Gastrocnemius medialis (tissue), 4 donors: ENCODE measurements at regions not wholly inside any gene's neighbourhood (a gene's known extent, or its start where the extent isn't known, plus 50 kb on each side); places are given as distances from the start of the nearest gene placed in this dataset.

Source experiments
- POLR2A ChIP-seq, 2 donors: fragments of 450-650 bp; IDR thresholded peaks; one replicate each; pipeline ENCODE4 v1.6.1; 2017; ENCODE audit warnings: antibody characterized with exemption in 2 of 2, mild to moderate bottlenecking in 2 of 2, moderate library complexity in 2 of 2
- TF ChIP-seq, protein P1 (sequence below), 5 experiments: fragments of 450-650 bp in 3 of 5; fragments of 200-600 bp in 2 of 5; sonication (generic) in 2 of 5; IDR thresholded peaks in 4 of 5; conservative IDR thresholded peaks in 1 of 5; 1 replicate in 4 of 5; 2 replicates in 1 of 5; pipeline ENCODE4 v1.5.1; 2016 to 2019; ENCODE audit warnings: antibody characterized with exemption in 5 of 5, mild to moderate bottlenecking in 3 of 5, moderate library complexity in 3 of 5

DNA sequence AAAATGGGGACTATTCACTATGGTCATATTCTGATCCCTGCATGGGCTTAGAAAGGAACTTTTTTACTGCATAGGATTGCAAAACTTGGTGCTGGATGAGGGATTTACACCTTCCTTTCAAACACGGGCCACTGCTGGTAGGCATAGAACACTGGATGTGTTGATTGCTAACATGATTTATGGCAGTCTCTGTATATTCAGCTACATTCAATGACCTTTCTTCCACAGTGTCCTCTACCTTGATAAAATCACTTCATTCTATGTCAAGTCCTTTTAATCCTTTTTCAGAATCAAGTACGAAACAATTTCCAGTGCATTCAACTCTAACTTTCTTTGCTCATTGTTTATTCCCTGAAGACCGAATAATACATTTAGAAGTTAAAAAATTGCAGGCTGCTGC, 91.9 kb upstream of the ATG10 start:
- TF ChIP-seq, protein P1, sequence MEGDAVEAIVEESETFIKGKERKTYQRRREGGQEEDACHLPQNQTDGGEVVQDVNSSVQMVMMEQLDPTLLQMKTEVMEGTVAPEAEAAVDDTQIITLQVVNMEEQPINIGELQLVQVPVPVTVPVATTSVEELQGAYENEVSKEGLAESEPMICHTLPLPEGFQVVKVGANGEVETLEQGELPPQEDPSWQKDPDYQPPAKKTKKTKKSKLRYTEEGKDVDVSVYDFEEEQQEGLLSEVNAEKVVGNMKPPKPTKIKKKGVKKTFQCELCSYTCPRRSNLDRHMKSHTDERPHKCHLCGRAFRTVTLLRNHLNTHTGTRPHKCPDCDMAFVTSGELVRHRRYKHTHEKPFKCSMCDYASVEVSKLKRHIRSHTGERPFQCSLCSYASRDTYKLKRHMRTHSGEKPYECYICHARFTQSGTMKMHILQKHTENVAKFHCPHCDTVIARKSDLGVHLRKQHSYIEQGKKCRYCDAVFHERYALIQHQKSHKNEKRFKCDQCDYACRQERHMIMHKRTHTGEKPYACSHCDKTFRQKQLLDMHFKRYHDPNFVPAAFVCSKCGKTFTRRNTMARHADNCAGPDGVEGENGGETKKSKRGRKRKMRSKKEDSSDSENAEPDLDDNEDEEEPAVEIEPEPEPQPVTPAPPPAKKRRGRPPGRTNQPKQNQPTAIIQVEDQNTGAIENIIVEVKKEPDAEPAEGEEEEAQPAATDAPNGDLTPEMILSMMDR (IDR thresholded peaks at IDR 0.05 in 4 of 5, conservative IDR thresholded peaks at IDR 0.05 in 1 of 5): no peak
- TF ChIP-seq POLR2A (IDR thresholded peaks at IDR 0.05): no peak
